OCI-LY3 (cell line): ENCODE measurements at regions not wholly inside any gene's neighbourhood (a gene's known extent, or its start where the extent isn't known, plus 50 kb on each side); places are given as distances from the start of the nearest gene placed in this dataset.

ENCODE experiments used
- H2AFZ ChIP-seq: fragments of 200-600, 300-600 bp; shearing (Covaris generic); 2 replicates; pipeline ENCODE4 v1.6.0; 2014; ENCODE audit warnings: antibody characterized with exemption, low read depth, low read length
- H3K27ac ChIP-seq: fragments of 200-600, 300-600 bp; sonication (generic); 2 replicates; pipeline ENCODE4 v1.5.1; 2014; ENCODE audit warnings: mild to moderate bottlenecking, low read length, moderate library complexity, mixed read lengths
- H3K27me3 ChIP-seq: fragments of 200-600, 300-600 bp; sonication (generic); 2 replicates; pipeline ENCODE4 v1.6.1; 2014; ENCODE audit warnings: low read depth, low read length, mixed read lengths
- H3K36me3 ChIP-seq: fragments of 200-600, 300-600 bp; sonication (generic); replicated peaks from 2 replicates; pipeline ENCODE3; 2014; ENCODE audit warnings: low read depth, low read length, mixed read lengths
- H3K4me1 ChIP-seq: fragments of 300-600, 200-600 bp; sonication (generic); 2 replicates; pipeline ENCODE4 v1.6.1; 2014; ENCODE audit warnings: low read length, mixed read lengths
- H3K4me2 ChIP-seq: fragments of 200-600, 300-600 bp; sonication (generic); 2 replicates; pipeline ENCODE4 v1.6.1; 2014; ENCODE audit warnings: low read length, mixed read lengths
- H3K4me3 ChIP-seq: fragments of 300-600, 200-600 bp; sonication (generic); 2 replicates; pipeline ENCODE4 v1.5.1; 2014; ENCODE audit warnings: antibody characterized with exemption, mild to moderate bottlenecking, low read length, moderate library complexity
- H3K79me2 ChIP-seq: fragments of 300-600, 200-600 bp; shearing (Covaris generic); 2 replicates; pipeline ENCODE4 v1.6.1; 2014; ENCODE audit warnings: mild to moderate bottlenecking, low read length, mixed read lengths
- H3K9ac ChIP-seq: fragments of 300-600, 200-600 bp; shearing (Covaris generic); 2 replicates; pipeline ENCODE4 v1.6.0; 2014; ENCODE audit warnings: mild to moderate bottlenecking, low read length, moderate library complexity
- H3K9me3 ChIP-seq: fragments of 200-600, 300-600 bp; shearing (Covaris generic); 2 replicates; pipeline ENCODE4 v1.6.1; 2014; ENCODE audit warnings: low read length, mixed read lengths; ENCODE audit not compliant: insufficient read depth
- H4K20me1 ChIP-seq: fragments of 200-600, 300-600 bp; sonication (generic); 2 replicates; pipeline ENCODE4 v1.6.1; 2016; ENCODE audit warnings: low read length, mixed read lengths; ENCODE audit not compliant: insufficient read depth
- EZH2phosphoT487 ChIP-seq: fragments of 200-600 bp; shearing (Covaris generic); IDR thresholded peaks from 2 replicates; pipeline ENCODE4 v1.6.1; 2018; ENCODE audit warnings: antibody characterized with exemption, mixed run types, low read depth
- TF ChIP-seq, protein P1 (sequence below): fragments of 200-600, 300-600 bp; sonication (generic); IDR thresholded peaks from 2 replicates; pipeline ENCODE4 v1.5.1; 2014; ENCODE audit warnings: antibody characterized with exemption, low read length, low read depth

DNA sequence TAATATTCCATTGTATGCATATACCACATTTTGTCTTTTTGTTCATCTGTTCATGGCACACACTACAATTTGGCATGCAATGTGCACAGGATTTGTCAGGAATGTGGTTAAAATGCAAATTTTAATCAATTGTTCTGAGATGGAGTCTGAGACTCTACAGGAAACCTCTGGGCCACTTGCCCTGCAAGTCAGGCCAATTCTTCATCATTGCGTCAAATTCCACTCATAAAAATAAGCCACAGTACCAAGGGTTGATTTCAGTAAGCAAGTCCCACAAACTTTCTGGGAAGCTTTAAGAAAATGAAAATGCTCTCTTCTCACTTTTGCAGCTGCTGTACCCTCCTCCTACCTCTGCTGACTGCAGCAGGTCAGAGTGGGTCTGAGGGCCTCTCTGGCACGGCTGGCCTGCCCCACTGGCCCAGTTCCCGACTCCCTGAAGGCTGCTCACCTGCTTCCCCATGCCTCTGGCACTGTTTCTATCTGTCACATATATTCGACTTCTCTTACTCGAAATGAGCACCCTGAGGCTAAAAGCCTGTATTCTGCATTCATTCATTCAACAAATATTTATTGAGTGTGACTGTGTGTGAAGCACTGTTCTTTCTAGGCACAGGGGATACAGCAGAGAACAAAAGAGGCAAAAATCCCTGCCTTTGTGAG, 83.8 kb upstream of the WASF3 start:
- Histone ChIP-seq H3K4me1 (no peaks in the 10 kb centered on the region), H3K9ac (no peak overlapping the region), H2AFZ (no peak overlapping the region), H3K4me2 (no peak overlapping the region), H3K27ac (no peak overlapping the region), H3K4me3 (no peak overlapping the region), H3K79me2 (no peaks in the 10 kb centered on the region), H3K36me3 (no peaks in the 10 kb centered on the region), H3K9me3 (no peaks in the 10 kb centered on the region), H4K20me1 (no peaks in the 10 kb centered on the region), H3K27me3 (no peaks in the 10 kb centered on the region)
- TF ChIP-seq, protein P1, sequence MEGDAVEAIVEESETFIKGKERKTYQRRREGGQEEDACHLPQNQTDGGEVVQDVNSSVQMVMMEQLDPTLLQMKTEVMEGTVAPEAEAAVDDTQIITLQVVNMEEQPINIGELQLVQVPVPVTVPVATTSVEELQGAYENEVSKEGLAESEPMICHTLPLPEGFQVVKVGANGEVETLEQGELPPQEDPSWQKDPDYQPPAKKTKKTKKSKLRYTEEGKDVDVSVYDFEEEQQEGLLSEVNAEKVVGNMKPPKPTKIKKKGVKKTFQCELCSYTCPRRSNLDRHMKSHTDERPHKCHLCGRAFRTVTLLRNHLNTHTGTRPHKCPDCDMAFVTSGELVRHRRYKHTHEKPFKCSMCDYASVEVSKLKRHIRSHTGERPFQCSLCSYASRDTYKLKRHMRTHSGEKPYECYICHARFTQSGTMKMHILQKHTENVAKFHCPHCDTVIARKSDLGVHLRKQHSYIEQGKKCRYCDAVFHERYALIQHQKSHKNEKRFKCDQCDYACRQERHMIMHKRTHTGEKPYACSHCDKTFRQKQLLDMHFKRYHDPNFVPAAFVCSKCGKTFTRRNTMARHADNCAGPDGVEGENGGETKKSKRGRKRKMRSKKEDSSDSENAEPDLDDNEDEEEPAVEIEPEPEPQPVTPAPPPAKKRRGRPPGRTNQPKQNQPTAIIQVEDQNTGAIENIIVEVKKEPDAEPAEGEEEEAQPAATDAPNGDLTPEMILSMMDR, result no peak
- no peak for TF ChIP-seq EZH2phosphoT487

DNA sequence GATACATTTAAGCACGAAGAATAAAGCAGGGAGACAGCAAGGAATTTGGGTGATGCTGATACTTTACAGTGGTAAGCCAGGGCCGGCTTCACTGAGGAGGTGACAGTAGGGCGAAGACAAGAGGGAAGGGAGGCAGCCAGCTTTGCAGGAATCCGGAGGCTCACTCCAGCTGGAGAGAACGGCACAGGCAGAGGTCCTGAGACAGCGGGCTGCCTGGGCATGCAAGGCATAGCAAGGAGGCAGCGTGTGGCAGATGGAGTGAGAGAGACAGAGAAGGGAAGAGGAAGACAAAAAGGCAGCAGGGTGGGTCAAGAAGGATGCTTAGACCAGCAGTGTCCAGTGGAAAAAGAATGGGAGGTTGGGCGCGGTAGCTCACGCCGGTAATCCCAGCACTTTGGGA, 83.2 kb upstream of the WASF3 start:
- no peak for TF ChIP-seq EZH2phosphoT487
- TF ChIP-seq, protein P1, result no peak
- Histone ChIP-seq H3K79me2 (no peaks in the 10 kb centered on the region), H3K27ac (no peak overlapping the region), H3K4me2 (no peak overlapping the region), H3K4me1 (no peaks in the 10 kb centered on the region), H3K4me3 (no peak overlapping the region), H3K27me3 (no peaks in the 10 kb centered on the region), H4K20me1 (no peaks in the 10 kb centered on the region), H3K9ac (no peak overlapping the region), H3K36me3 (no peaks in the 10 kb centered on the region), H2AFZ (no peak overlapping the region), H3K9me3 (no peaks in the 10 kb centered on the region)

DNA sequence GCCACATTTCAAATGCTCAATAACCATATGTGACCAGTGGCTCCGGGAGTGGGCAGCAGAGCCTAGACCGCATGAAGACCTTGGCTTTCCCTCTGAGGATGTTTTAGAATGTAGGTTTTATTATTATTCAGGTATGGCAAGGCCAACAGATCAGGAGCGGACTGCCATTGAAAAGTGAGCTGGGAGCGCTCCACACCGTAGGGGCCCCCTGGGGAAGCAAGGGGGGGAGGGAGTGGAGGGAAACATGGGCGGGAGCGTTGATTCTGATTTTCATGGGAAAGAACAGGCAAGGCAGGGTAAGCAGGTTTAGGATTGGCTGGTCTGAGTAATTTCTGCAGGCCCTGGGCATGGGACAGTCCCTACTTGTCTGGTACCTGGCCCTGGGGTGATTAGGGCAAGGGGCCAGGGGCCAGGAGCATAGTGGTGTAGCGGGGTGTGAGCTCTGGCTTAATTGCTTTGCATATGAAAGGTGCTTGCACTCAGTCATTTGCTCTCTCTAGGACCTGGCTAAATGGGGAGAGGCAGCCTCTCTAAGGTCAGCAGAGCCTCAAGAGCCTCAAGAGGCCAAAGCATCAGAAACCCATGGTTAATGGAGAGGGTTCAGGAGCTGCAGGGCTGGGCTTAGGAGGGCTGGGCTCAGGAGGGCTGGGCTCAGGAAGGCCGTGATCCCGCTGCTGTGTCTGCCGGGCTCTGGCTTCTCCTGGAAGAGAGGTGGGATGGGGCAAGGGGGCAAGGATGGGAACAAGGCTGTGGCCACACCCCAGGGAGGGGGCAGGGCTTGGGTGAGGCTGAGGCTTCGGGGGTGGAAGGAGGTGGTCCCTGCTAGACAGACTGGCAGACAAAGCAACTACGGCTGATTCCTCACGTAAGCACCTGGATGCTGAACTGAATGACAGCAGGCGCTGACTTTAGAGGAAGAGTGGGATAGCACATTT, 82.0 kb upstream of the WASF3 start:
- no peak overlapping the region for H3K9ac ChIP-seq

More for the DNA sequence above, 82.0 kb upstream of the WASF3 start:
- Histone ChIP-seq H3K27ac (no peak overlapping the region), H3K27me3 (no peaks in the 10 kb centered on the region), H2AFZ (no peak overlapping the region), H3K9me3 (no peaks in the 10 kb centered on the region), H3K4me2 (no peak overlapping the region), H4K20me1 (no peaks in the 10 kb centered on the region), H3K4me1 (no peaks in the 10 kb centered on the region), H3K36me3 (no peaks in the 10 kb centered on the region), H3K4me3 (no peak overlapping the region), H3K79me2 (no peaks in the 10 kb centered on the region)
- TF ChIP-seq, protein P1, result no peak
- TF ChIP-seq EZH2phosphoT487, result no peak
